Gastrocnemius medialis (tissue), 4 donors: ENCODE measurements at regions not wholly inside any gene's neighbourhood (a gene's known extent, or its start where the extent isn't known, plus 50 kb on each side); places are given as distances from the start of the nearest gene placed in this dataset.

Experiments
- POLR2A ChIP-seq, 2 donors: fragments of 450-650 bp; IDR thresholded peaks; one replicate each; pipeline ENCODE4 v1.6.1; 2017; ENCODE audit warnings: antibody characterized with exemption in 2 of 2, mild to moderate bottlenecking in 2 of 2, moderate library complexity in 2 of 2
- TF ChIP-seq, protein P1 (sequence below), 5 experiments: fragments of 450-650 bp in 3 of 5; fragments of 200-600 bp in 2 of 5; sonication (generic) in 2 of 5; IDR thresholded peaks in 4 of 5; conservative IDR thresholded peaks in 1 of 5; 1 replicate in 4 of 5; 2 replicates in 1 of 5; pipeline ENCODE4 v1.5.1; 2016 to 2019; ENCODE audit warnings: antibody characterized with exemption in 5 of 5, mild to moderate bottlenecking in 3 of 5, moderate library complexity in 3 of 5

DNA sequence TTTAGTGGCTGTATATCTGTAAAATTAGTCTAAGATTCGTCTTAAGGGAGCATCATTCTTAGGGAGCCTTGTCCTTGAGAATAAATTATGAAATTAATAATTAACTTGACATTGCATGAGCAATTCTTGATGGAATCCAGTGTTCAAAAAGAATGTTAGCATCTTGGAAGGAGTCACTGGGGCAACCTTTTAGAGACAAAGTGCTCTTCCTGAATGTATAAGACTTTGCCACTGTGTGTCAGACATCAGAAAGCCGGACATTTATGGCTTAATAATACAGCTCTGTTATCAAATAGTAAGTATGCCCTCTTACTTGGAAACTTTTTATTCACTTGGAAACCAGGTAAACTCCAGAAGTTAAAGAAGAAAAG, 83.3 kb downstream of the CCER1 start:
- TF ChIP-seq, protein P1, sequence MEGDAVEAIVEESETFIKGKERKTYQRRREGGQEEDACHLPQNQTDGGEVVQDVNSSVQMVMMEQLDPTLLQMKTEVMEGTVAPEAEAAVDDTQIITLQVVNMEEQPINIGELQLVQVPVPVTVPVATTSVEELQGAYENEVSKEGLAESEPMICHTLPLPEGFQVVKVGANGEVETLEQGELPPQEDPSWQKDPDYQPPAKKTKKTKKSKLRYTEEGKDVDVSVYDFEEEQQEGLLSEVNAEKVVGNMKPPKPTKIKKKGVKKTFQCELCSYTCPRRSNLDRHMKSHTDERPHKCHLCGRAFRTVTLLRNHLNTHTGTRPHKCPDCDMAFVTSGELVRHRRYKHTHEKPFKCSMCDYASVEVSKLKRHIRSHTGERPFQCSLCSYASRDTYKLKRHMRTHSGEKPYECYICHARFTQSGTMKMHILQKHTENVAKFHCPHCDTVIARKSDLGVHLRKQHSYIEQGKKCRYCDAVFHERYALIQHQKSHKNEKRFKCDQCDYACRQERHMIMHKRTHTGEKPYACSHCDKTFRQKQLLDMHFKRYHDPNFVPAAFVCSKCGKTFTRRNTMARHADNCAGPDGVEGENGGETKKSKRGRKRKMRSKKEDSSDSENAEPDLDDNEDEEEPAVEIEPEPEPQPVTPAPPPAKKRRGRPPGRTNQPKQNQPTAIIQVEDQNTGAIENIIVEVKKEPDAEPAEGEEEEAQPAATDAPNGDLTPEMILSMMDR (IDR thresholded peaks at IDR 0.05 in 4 of 5, conservative IDR thresholded peaks at IDR 0.05 in 1 of 5) = no peak
- no peak for TF ChIP-seq POLR2A (IDR thresholded peaks at IDR 0.05)
